ENCODE measurements at regions not wholly inside any gene's neighbourhood (a gene's known extent, or its start where the extent isn't known, plus 50 kb on each side); places are given as distances from the start of the nearest gene placed in this dataset.

- no peak overlapping the region for H3K27ac Mint-ChIP-seq
- peaks cover 0 to 4% of the 10 kb centered on the region in 2 experiments for H3K9me3 ChIP-seq (ENCODE audit: control insufficient read depth in 1 of 2, insufficient read depth in 1 of 2, low read length in 2 of 2)
- H3K4me1 Mint-ChIP-seq (ENCODE audit: low read depth), result no peaks in the 10 kb centered on the region
- TF ChIP-seq, protein P1, sequence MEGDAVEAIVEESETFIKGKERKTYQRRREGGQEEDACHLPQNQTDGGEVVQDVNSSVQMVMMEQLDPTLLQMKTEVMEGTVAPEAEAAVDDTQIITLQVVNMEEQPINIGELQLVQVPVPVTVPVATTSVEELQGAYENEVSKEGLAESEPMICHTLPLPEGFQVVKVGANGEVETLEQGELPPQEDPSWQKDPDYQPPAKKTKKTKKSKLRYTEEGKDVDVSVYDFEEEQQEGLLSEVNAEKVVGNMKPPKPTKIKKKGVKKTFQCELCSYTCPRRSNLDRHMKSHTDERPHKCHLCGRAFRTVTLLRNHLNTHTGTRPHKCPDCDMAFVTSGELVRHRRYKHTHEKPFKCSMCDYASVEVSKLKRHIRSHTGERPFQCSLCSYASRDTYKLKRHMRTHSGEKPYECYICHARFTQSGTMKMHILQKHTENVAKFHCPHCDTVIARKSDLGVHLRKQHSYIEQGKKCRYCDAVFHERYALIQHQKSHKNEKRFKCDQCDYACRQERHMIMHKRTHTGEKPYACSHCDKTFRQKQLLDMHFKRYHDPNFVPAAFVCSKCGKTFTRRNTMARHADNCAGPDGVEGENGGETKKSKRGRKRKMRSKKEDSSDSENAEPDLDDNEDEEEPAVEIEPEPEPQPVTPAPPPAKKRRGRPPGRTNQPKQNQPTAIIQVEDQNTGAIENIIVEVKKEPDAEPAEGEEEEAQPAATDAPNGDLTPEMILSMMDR (IDR thresholded peaks at IDR 0.05), result no peak
- H3K27me3 ChIP-seq (ENCODE audit: control insufficient read depth in 1 of 2, insufficient read depth in 2 of 2, low read length in 2 of 2), result no peaks in the 10 kb centered on the region
- no peak overlapping the region for H3K4me3 Mint-ChIP-seq
- H3K27ac ChIP-seq (ENCODE audit: low read depth in 1 of 2, low read length in 2 of 2), result no peak overlapping the region
- H3K4me1 ChIP-seq (ENCODE audit: insufficient read depth, low read length), result no peaks in the 10 kb centered on the region
- H3K27me3 Mint-ChIP-seq, result peaks cover 6% of the 10 kb centered on the region
- peaks cover 2% of the 10 kb centered on the region for H3K9me3 Mint-ChIP-seq
- no peak for DNase-seq
- no peak overlapping the region for H3K4me3 ChIP-seq (ENCODE audit: low read length)
- ATAC-seq (ENCODE audit: poor library complexity), result no peak
- CTCF ChIA-PET, result no interaction called here
- H3K36me3 Mint-ChIP-seq (ENCODE audit: low read depth), result no peaks in the 10 kb centered on the region
- intact Hi-C loops (cut with DNase I, micrococcal nuclease), result no loop called here
- H3K36me3 ChIP-seq (ENCODE audit: insufficient read depth, low read length), result no peaks in the 10 kb centered on the region
- POLR2A ChIA-PET, result no interaction called here
Measured at GRCh38 chr4:114472269-114473032, 126.2 kb upstream of the UGT8 start.

GRCh38 chr4:114474188-114474800 is 124.3 kb upstream of the UGT8 start:
- peaks cover 0 to 4% of the 10 kb centered on the region in 2 experiments for H3K9me3 ChIP-seq (ENCODE audit: control insufficient read depth in 1 of 2, insufficient read depth in 1 of 2, low read length in 2 of 2)
- H3K27me3 ChIP-seq (ENCODE audit: control insufficient read depth in 1 of 2, insufficient read depth in 2 of 2, low read length in 2 of 2), result no peaks in the 10 kb centered on the region
- peaks cover 6% of the 10 kb centered on the region for H3K27me3 Mint-ChIP-seq
- POLR2A ChIA-PET, result no interaction called here
- intact Hi-C loops (cut with DNase I, micrococcal nuclease), result no loop called here
- H3K4me3 ChIP-seq (ENCODE audit: low read length), result no peak overlapping the region
- CTCF ChIA-PET, result no interaction called here
- ATAC-seq (ENCODE audit: poor library complexity) (no peak), DNase-seq (no peak)
- TF ChIP-seq, protein P1 (IDR thresholded peaks at IDR 0.05), result no peak
- no peak overlapping the region for H3K27ac Mint-ChIP-seq
- H3K4me1 ChIP-seq (ENCODE audit: insufficient read depth, low read length), result no peaks in the 10 kb centered on the region
- peaks cover 2% of the 10 kb centered on the region for H3K9me3 Mint-ChIP-seq
- H3K36me3 Mint-ChIP-seq (ENCODE audit: low read depth), result no peaks in the 10 kb centered on the region
- H3K36me3 ChIP-seq (ENCODE audit: insufficient read depth, low read length), result no peaks in the 10 kb centered on the region
- H3K4me3 Mint-ChIP-seq, result no peak overlapping the region
- H3K4me1 Mint-ChIP-seq (ENCODE audit: low read depth), result no peaks in the 10 kb centered on the region
- H3K27ac ChIP-seq (ENCODE audit: low read depth in 1 of 2, low read length in 2 of 2), result no peak overlapping the region

GRCh38 chr4:114476310-114476709 is 122.3 kb upstream of the UGT8 start:
- Mint-ChIP-seq H3K4me1 (ENCODE audit: low read depth) (no peaks in the 10 kb centered on the region), H3K36me3 (ENCODE audit: low read depth) (no peaks in the 10 kb centered on the region), H3K27me3 (peaks cover 18% of the 10 kb centered on the region), H3K4me3 (no peak overlapping the region), H3K27ac (no peak overlapping the region), H3K9me3 (peaks cover 2% of the 10 kb centered on the region)
- no peak for DNase-seq
- H3K9me3 ChIP-seq (ENCODE audit: control insufficient read depth in 1 of 2, insufficient read depth in 1 of 2, low read length in 2 of 2), result peaks cover 0 to 4% of the 10 kb centered on the region in 2 experiments
- ATAC-seq (ENCODE audit: poor library complexity), result no peak
- ChIA-PET POLR2A (no interaction called here), CTCF (no interaction called here)
- H3K27ac ChIP-seq (ENCODE audit: low read depth in 1 of 2, low read length in 2 of 2), result no peak overlapping the region
- H3K4me3 ChIP-seq (ENCODE audit: low read length), result no peak overlapping the region
- no peaks in the 10 kb centered on the region for H3K4me1 ChIP-seq (ENCODE audit: insufficient read depth, low read length)
- TF ChIP-seq, protein P1 (IDR thresholded peaks at IDR 0.05), result no peak
- H3K36me3 ChIP-seq (ENCODE audit: insufficient read depth, low read length), result no peaks in the 10 kb centered on the region
- intact Hi-C loops (cut with DNase I, micrococcal nuclease), result no loop called here
- H3K27me3 ChIP-seq (ENCODE audit: control insufficient read depth in 1 of 2, insufficient read depth in 2 of 2, low read length in 2 of 2), result no peaks in the 10 kb centered on the region
